Neuronal stem cell (in vitro differentiated cells): ENCODE measurements at regions not wholly inside any gene's neighbourhood (a gene's known extent, or its start where the extent isn't known, plus 50 kb on each side); places are given as distances from the start of the nearest gene placed in this dataset.

Experiments
- DNase-seq: peaks from one replicate; pipeline ENCODE4 v3.0.0-alpha.2; 2013; ENCODE audit warnings: low spot score
- H2AFZ ChIP-seq: one replicate; pipeline ENCODE4 v1.6.1; 2013; ENCODE audit warnings: mild to moderate bottlenecking, low read length, inconsistent platforms
- H2AK5ac ChIP-seq: 2 replicates; pipeline ENCODE4 v1.6.1; 2013; ENCODE audit warnings: low read depth, mild to moderate bottlenecking, inconsistent platforms, low read length, moderate library complexity, mixed read lengths
- H2BK120ac ChIP-seq: 2 replicates; pipeline ENCODE4 v1.6.1; 2013; ENCODE audit warnings: low read depth, mild to moderate bottlenecking, inconsistent platforms, low read length, moderate library complexity, mixed read lengths
- H2BK12ac ChIP-seq: one replicate; pipeline ENCODE4 v1.6.1; 2013; ENCODE audit warnings: low read length, inconsistent platforms
- H2BK15ac ChIP-seq: 2 replicates; pipeline ENCODE4 v1.6.1; 2013; ENCODE audit warnings: mild to moderate bottlenecking, low read length, inconsistent platforms, mixed read lengths
- H2BK5ac ChIP-seq: one replicate; pipeline ENCODE4 v1.6.1; 2013; ENCODE audit warnings: inconsistent platforms, mild to moderate bottlenecking, low read length, moderate library complexity
- H3K14ac ChIP-seq: one replicate; pipeline ENCODE4 v1.6.1; 2013; ENCODE audit warnings: low read length, inconsistent platforms
- H3K18ac ChIP-seq: 2 replicates; pipeline ENCODE4 v1.6.1; 2013; ENCODE audit warnings: low read length, inconsistent platforms
- H3K23ac ChIP-seq: 2 replicates; pipeline ENCODE4 v1.6.1; 2013; ENCODE audit warnings: low read depth, mild to moderate bottlenecking, mixed read lengths, low read length, inconsistent platforms; ENCODE audit not compliant: poor library complexity
- H3K27ac ChIP-seq: replicated peaks from 3 replicates; pipeline ENCODE4 v1.5.1; 2013; ENCODE audit warnings: low read length, inconsistent platforms
- H3K27me3 ChIP-seq, 3 experiments: 2 replicates each; pipeline ENCODE4 v1.6.1; 2013; ENCODE audit warnings: low read length in 3 of 3, mild to moderate bottlenecking in 2 of 3, inconsistent platforms in 1 of 3, low read depth in 1 of 3, mixed read lengths in 1 of 3, moderate library complexity in 1 of 3; ENCODE audit not compliant: control insufficient read depth in 3 of 3, insufficient read depth in 3 of 3
- H3K36me3 ChIP-seq, 2 donors: replicated peaks in 1 of 2; 2 replicates each; pipeline ENCODE4 v1.6.1; 2013; ENCODE audit warnings: low read length in 2 of 2; ENCODE audit not compliant: control insufficient read depth in 2 of 2, insufficient read depth in 2 of 2
- H3K4ac ChIP-seq: 2 replicates; pipeline ENCODE4 v1.6.1; 2013; ENCODE audit warnings: inconsistent platforms, mild to moderate bottlenecking, low read length, moderate library complexity
- H3K4me1 ChIP-seq, 2 donors: 1 replicate in 1 of 2; 2 replicates in 1 of 2; pipeline ENCODE4 v1.6.1; 2013; ENCODE audit warnings: low read length in 2 of 2, low read depth in 1 of 2; ENCODE audit not compliant: control insufficient read depth in 2 of 2, insufficient read depth in 1 of 2
- H3K4me2 ChIP-seq: one replicate; pipeline ENCODE4 v1.6.1; 2013; ENCODE audit warnings: mild to moderate bottlenecking, low read length, inconsistent platforms; ENCODE audit not compliant: insufficient read depth, poor library complexity, severe bottlenecking
- H3K4me3 ChIP-seq, 2 donors: 2 replicates each; pipeline ENCODE4 v1.5.1; 2013; ENCODE audit warnings: low read length in 2 of 2, mild to moderate bottlenecking in 2 of 2, inconsistent platforms in 1 of 2, moderate library complexity in 1 of 2
- H3K79me1 ChIP-seq: one replicate; pipeline ENCODE4 v1.6.1; 2013; ENCODE audit warnings: low read depth, mild to moderate bottlenecking, inconsistent platforms, low read length, moderate library complexity
- H3K9ac ChIP-seq: one replicate; pipeline ENCODE4 v1.6.1; 2013; ENCODE audit warnings: mild to moderate bottlenecking, low read depth, low read length, inconsistent platforms; ENCODE audit not compliant: poor library complexity
- H3K9me3 ChIP-seq, 2 donors: replicated peaks in 1 of 2; 2 replicates each; pipeline versions ENCODE3 to v1.6.1; 2013; ENCODE audit warnings: low read length in 2 of 2, mild to moderate bottlenecking in 2 of 2, inconsistent platforms in 1 of 2, low read depth in 1 of 2, mixed read lengths in 1 of 2, moderate library complexity in 1 of 2; ENCODE audit not compliant: control insufficient read depth in 2 of 2, insufficient read depth in 1 of 2
- H4K8ac ChIP-seq: one replicate; pipeline ENCODE4 v1.6.1; 2013; ENCODE audit warnings: low read depth, mild to moderate bottlenecking, inconsistent platforms, low read length, moderate library complexity
- H4K91ac ChIP-seq: one replicate; pipeline ENCODE4 v1.6.1; 2013; ENCODE audit warnings: low read length, low read depth, mild to moderate bottlenecking, inconsistent platforms; ENCODE audit not compliant: poor library complexity
- WGBS, 2 donors: extraction: QIAGEN DNeasy Blood & Tissue Kit; methylation state at CpG; one replicate each; pipeline ENCODE4 v1.1.7; 2013; ENCODE audit warnings: missing lambda C conversion rate in 2 of 2, mixed read lengths in 1 of 2; ENCODE audit not compliant: insufficient read length in 2 of 2, insufficient replicate concordance in 1 of 2; ENCODE audit errors: extremely low coverage in 2 of 2; 5-methylcytosine and 5-hydroxymethylcytosine counted together

GRCh38 chr5:73378765-73379164, 69.8 kb downstream of the FOXD1 start:
- H3K4ac ChIP-seq, result no peak overlapping the region
- no peak overlapping the region for H4K8ac ChIP-seq
- peaks cover 0 to 7% of the 10 kb centered on the region in 2 donors for H3K9me3 ChIP-seq
- H2AFZ ChIP-seq, result no peak overlapping the region
- no peak overlapping the region for H3K9ac ChIP-seq
- H2BK5ac ChIP-seq, result no peak overlapping the region
- H3K27ac ChIP-seq, result no peak overlapping the region
- peaks cover 0 to 4% of the 10 kb centered on the region in 2 donors for H3K4me1 ChIP-seq
- no peak overlapping the region for H3K14ac ChIP-seq
- H3K36me3 ChIP-seq, result no peaks in the 10 kb centered on the region
- WGBS, 2 donors, result no CpG with 5 or more reads among the region's 1 CpG
- no peak for DNase-seq
- H2BK15ac ChIP-seq, result no peak overlapping the region
- no peak overlapping the region for H3K18ac ChIP-seq
- H2BK12ac ChIP-seq, result no peak overlapping the region
- no peak overlapping the region for H3K4me3 ChIP-seq
- H3K27me3 ChIP-seq, result peaks cover 0 to 43% (median 0%) of the 10 kb centered on the region in 3 experiments
- no peaks in the 10 kb centered on the region for H3K79me1 ChIP-seq
- no peak overlapping the region for H4K91ac ChIP-seq
- H2BK120ac ChIP-seq, result no peak overlapping the region
- no peak overlapping the region for H3K23ac ChIP-seq
- no peak overlapping the region for H3K4me2 ChIP-seq
- no peak overlapping the region for H2AK5ac ChIP-seq

- H2BK120ac ChIP-seq, result no peak overlapping the region
- H4K8ac ChIP-seq, result no peak overlapping the region
- H3K79me1 ChIP-seq, result no peaks in the 10 kb centered on the region
- no peak overlapping the region for H3K23ac ChIP-seq
- H3K14ac ChIP-seq, result no peak overlapping the region
- no peak overlapping the region for H3K4me2 ChIP-seq
- DNase-seq, result no peak
- H3K9me3 ChIP-seq, result peaks cover 0 to 3% of the 10 kb centered on the region in 2 donors
- no peak overlapping the region for H4K91ac ChIP-seq
- H2BK5ac ChIP-seq, result no peak overlapping the region
- no peak overlapping the region for H2BK12ac ChIP-seq
- no peak overlapping the region for H2BK15ac ChIP-seq
- WGBS, 2 donors, result no CpG with 5 or more reads among the region's 5 CpGs
- H3K27me3 ChIP-seq, result peaks cover 0 to 39% (median 0%) of the 10 kb centered on the region in 3 experiments
- H2AFZ ChIP-seq, result no peak overlapping the region
- no peak overlapping the region for H3K4ac ChIP-seq
- H3K18ac ChIP-seq, result no peak overlapping the region
- H3K4me3 ChIP-seq, result no peak overlapping the region
- no peak overlapping the region for H3K27ac ChIP-seq
- H2AK5ac ChIP-seq, result no peak overlapping the region
- H3K36me3 ChIP-seq, result no peaks in the 10 kb centered on the region
- H3K9ac ChIP-seq, result no peak overlapping the region
- peaks cover 0 to 4% of the 10 kb centered on the region in 2 donors for H3K4me1 ChIP-seq
Observed at GRCh38 chr5:73378070-73378469, 70.5 kb downstream of the FOXD1 start.

DNA sequence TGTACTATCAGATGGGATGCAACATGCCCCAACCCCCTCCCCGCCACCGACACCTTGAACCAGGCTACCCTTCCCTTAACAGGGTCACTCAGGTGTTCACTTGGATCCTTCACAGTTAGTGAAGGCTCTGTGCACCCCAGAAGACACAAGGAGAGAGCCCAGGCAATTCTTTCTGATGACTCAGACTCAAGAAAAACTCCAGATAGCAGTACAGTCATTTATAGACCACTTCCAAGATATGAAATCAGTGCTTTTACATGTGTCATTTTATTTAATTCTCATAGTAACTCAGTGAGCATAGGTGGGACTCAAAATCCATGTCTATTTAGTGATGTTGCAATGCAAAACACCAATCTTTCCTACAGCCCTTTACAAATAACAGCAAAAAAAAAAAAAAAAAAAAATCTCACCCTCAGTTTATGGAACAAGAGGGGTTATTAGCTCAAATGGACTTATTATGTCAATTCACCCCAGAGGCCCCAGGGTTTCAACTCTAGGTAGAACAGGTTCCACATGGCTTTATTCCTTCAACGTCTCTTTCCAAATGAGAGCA, 71.9 kb downstream of the FOXD1 start:
- Histone ChIP-seq H3K27me3 (peaks cover 0 to 34% (median 0%) of the 10 kb centered on the region in 3 experiments), H2BK120ac (no peak overlapping the region), H3K9me3 (peaks cover 0 to 3% of the 10 kb centered on the region in 2 donors), H3K4ac (no peak overlapping the region), H2AK5ac (no peak overlapping the region), H2BK12ac (no peak overlapping the region), H3K23ac (no peak overlapping the region), H3K4me2 (no peak overlapping the region), H3K18ac (no peak overlapping the region), H4K8ac (no peak overlapping the region), H3K36me3 (no peaks in the 10 kb centered on the region), H4K91ac (no peak overlapping the region), H3K79me1 (no peaks in the 10 kb centered on the region), H3K4me3 (no peak overlapping the region), H2BK15ac (no peak overlapping the region), H2AFZ (no peak overlapping the region), H3K4me1 (no peaks in the 10 kb centered on the region), H3K27ac (no peak overlapping the region), H3K14ac (no peak overlapping the region), H2BK5ac (no peak overlapping the region), H3K9ac (no peak overlapping the region)
- no CpG with 5 or more reads among the region's 3 CpGs for WGBS, 2 donors
- DNase-seq, result no peak

- no peak overlapping the region for H2BK12ac ChIP-seq
- no peak overlapping the region for H3K14ac ChIP-seq
- no peaks in the 10 kb centered on the region for H3K4me1 ChIP-seq
- no peak overlapping the region for H3K4ac ChIP-seq
- WGBS, 2 donors, result no CpG with 5 or more reads among the region's 2 CpGs
- H2AK5ac ChIP-seq, result no peak overlapping the region
- no peak overlapping the region for H2BK120ac ChIP-seq
- H3K4me3 ChIP-seq, result peak overlapping the region in 1 of 2 donors; percentile 59
- H3K36me3 ChIP-seq, result no peaks in the 10 kb centered on the region
- peaks cover 0 to 26% (median 4%) of the 10 kb centered on the region in 3 experiments for H3K27me3 ChIP-seq
- H3K4me2 ChIP-seq, result no peak overlapping the region
- no peak overlapping the region for H3K27ac ChIP-seq
- no peaks in the 10 kb centered on the region for H3K79me1 ChIP-seq
- H4K91ac ChIP-seq, result no peak overlapping the region
- no peak overlapping the region for H2BK15ac ChIP-seq
- no peak overlapping the region for H3K23ac ChIP-seq
- no peak overlapping the region for H2AFZ ChIP-seq
- H2BK5ac ChIP-seq, result no peak overlapping the region
- no peak overlapping the region for H3K9ac ChIP-seq
- H3K9me3 ChIP-seq, result peaks cover 0 to 3% of the 10 kb centered on the region in 2 donors
- DNase-seq, result no peak
- H4K8ac ChIP-seq, result no peak overlapping the region
- H3K18ac ChIP-seq, result peak overlapping the region; percentile 6
Observed at GRCh38 chr5:73375949-73376348, 72.6 kb downstream of the FOXD1 start.
